ENCODE measurements at regions not wholly inside any gene's neighbourhood (a gene's known extent, or its start where the extent isn't known, plus 50 kb on each side); places are given as distances from the start of the nearest gene placed in this dataset.

GRCh38 chr7:142376356-142376997, 118.6 kb upstream of the PRSS58 start:
- FAIRE-seq (no peak), DNase-seq (ENCODE audit: insufficient read length, low spot score) (no peak)
- TF ChIP-seq CTCF (IDR thresholded peaks at IDR 0.05; ENCODE audit: insufficient read depth, missing control alignments): no peak

- TF ChIP-seq CTCF (IDR thresholded peaks at IDR 0.05; ENCODE audit: insufficient read depth, missing control alignments): no peak
- DNase-seq (ENCODE audit: insufficient read length, low spot score): no peak
- FAIRE-seq: no peak
These were observed 118.0 kb upstream of the PRSS58 start for GRCh38 chr7:142375710-142376313.

- no peak for DNase-seq (ENCODE audit: insufficient read length, low spot score)
- FAIRE-seq: no peak
- no peak for TF ChIP-seq CTCF (IDR thresholded peaks at IDR 0.05; ENCODE audit: insufficient read depth, missing control alignments)
These were observed 114.9 kb upstream of the PRSS58 start for GRCh38 chr7:142372727-142373126.

GRCh38 chr7:142371586-142372377, 113.9 kb upstream of the PRSS58 start:
- no peak for TF ChIP-seq CTCF (IDR thresholded peaks at IDR 0.05; ENCODE audit: insufficient read depth, missing control alignments)
- no peak for DNase-seq (ENCODE audit: insufficient read length, low spot score)
- FAIRE-seq: no peak

GRCh38 chr7:142365410-142365842, 107.6 kb upstream of the PRSS58 start:
- no peak for TF ChIP-seq CTCF (IDR thresholded peaks at IDR 0.05; ENCODE audit: insufficient read depth, missing control alignments)
- DNase-seq (ENCODE audit: insufficient read length, low spot score): no peak
- FAIRE-seq: no peak

- no peak for DNase-seq (ENCODE audit: insufficient read length, low spot score)
- TF ChIP-seq CTCF (IDR thresholded peaks at IDR 0.05; ENCODE audit: insufficient read depth, missing control alignments): no peak
- no peak for FAIRE-seq
These were observed 106.7 kb upstream of the PRSS58 start for GRCh38 chr7:142364551-142364950.
